NCI-H1417 treated with DMSO at 0.1 percent for 48 hours (cell line): ENCODE measurements at regions not wholly inside any gene's neighbourhood (a gene's known extent, or its start where the extent isn't known, plus 50 kb on each side); places are given as distances from the start of the nearest gene placed in this dataset.

Experiments used
- DNase-seq: peaks from one replicate; lab custom pipeline; 2025; lab: John Stamatoyannopoulos, UW

GRCh38 chr16:86215233-86215978 is 294.9 kb upstream of the FOXF1 start:
- no peak for DNase-seq

GRCh38 chr16:86215979-86216585 is 294.2 kb upstream of the FOXF1 start:
- DNase-seq = no peak

DNA sequence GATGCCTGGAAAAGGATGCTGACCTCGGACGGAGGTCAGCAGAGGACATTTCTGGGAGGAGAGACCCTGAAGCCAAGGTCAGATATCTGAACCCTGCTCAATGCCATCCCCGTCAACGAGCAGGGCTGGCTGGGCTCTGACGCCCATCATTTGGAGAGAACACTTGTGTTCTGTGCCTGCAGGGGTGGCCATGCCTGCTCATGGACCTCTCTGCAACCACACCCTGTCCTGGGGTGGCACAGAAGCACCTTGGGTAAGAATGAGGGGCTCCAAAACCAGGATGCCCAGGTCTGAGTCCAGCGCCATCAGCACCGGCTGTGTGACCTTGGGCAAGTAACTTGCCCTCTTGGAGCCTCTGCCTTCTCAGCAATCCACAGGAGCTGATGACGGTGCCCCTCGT is 293.7 kb upstream of the FOXF1 start:
- DNase-seq = no peak

- DNase-seq = no peak
Observed at GRCh38 chr16:86217001-86217890, 293.1 kb upstream of the FOXF1 start.

DNA sequence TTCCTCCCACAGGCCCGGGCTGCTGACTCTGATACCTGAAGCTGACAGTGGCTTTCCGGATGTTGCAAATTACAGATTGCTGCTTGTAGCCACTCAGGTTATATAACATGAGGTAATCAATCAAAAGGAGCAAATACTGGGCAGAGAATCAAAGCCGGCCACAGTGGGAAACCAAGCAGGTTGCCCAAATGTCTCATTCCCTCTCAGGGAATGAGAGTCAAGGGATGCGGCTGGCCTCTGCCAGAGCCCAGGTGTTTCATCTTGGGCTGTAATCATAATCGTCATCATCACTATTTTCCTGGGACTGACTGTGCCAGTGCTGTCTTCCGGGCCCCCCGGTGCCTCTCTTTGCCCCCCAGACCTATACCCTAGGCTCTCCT is 292.4 kb upstream of the FOXF1 start:
- no peak for DNase-seq

DNA sequence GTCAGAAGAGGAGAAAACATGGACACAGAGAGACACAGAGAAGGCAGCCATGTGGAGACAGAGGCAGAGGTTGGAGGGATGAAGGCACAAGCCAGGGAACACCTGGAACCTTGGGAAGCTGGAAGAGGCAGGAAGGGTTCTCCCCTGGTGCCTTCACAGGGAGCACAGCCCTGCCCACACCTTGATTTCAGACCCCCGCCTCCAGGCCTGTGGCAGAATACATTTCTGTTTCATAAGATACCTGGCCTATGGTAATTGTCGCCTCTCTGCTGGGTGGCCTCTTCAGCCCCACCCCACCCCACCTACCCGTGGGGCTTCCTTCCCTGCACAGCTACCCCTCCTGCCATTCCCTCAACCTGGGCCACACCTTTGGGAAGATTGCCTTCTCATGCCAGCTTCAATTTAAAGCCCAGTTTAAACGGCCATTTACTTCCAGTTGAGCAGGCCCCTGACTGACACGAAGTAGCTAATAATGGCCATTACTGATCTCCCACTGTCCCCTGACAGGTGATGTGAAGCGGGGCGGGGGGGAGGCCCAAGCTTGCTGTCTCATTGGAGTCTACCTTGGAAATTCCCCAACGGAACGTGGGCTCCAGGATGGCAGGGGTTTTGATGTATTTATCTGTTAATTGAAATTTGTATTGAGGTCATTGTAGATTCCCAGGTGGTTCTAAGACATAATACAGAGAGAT is 291.7 kb upstream of the FOXF1 start:
- no peak for DNase-seq

GRCh38 chr16:86219655-86220445 is 290.5 kb upstream of the FOXF1 start:
- DNase-seq = no peak

DNA sequence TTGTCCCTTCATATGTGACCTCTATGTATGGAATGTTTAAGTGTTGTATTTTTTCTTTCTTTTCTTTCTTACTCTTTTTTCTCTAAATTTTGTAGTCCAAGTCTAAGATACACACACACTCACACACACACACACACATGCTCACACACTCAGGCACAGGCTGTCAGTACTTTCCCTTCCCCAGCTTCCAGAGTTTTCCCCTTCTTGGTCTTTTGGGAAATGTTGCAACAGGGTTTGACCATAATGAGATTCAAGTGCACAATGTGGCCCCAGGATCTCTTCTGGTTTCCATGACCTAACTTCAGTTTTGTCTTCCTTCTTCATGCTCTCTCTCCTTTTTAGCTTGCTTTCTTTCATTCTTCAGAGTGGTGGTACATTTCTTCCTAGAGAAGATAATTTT is 289.8 kb upstream of the FOXF1 start:
- DNase-seq = no peak

DNA sequence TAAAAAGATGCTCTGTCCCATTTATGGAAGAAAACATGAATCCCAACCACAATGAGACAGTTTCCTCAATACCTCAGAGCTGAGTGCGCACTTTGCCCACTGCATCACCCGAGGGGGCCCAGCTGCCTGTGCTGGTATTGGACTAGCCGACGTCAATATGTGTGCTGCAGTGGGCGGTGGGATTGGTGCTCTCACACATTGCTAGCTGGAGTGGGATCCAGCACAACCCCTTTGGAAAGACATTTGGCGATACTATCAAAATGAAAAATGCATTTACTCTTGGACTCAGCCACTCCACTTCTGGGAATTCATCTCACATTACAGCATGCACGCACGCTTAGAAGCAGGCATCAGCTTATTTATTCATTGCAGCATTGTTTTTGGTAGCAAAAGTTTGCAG is 289.2 kb upstream of the FOXF1 start:
- no peak for DNase-seq

- no peak for DNase-seq
Observed at GRCh38 chr16:86222547-86222946, 287.8 kb upstream of the FOXF1 start.

DNA sequence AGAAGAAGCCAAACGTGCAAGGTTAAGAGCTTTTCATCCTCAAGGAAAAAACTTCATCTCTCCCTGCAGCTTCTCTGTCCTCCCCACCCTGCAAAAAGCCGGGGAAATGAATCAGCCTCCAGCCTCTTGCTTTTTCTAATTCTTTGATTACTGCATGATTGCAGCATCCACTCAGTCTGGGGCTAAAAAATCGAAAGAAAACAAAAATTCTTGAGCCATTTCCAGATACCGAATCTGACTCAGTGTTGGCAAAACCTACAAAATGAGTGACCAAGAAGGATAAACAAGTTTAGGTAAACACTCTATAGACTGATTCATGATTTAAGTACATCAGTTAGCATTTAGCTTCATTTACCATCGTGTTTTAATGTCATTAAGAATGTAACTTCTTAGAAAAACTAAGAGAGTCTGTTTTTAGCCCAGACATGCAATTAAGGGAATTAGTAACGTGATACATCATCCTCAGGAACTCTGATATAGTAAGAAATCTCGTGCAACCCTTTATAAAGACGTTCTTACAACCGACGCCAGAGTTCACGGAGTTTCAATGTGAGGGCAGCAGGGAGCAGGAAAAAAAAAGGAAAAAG is 287.3 kb upstream of the FOXF1 start:
- DNase-seq = no peak

GRCh38 chr16:86224126-86224525 is 286.2 kb upstream of the FOXF1 start:
- DNase-seq = no peak

GRCh38 chr16:86224629-86225028 is 285.7 kb upstream of the FOXF1 start:
- no peak for DNase-seq

DNA sequence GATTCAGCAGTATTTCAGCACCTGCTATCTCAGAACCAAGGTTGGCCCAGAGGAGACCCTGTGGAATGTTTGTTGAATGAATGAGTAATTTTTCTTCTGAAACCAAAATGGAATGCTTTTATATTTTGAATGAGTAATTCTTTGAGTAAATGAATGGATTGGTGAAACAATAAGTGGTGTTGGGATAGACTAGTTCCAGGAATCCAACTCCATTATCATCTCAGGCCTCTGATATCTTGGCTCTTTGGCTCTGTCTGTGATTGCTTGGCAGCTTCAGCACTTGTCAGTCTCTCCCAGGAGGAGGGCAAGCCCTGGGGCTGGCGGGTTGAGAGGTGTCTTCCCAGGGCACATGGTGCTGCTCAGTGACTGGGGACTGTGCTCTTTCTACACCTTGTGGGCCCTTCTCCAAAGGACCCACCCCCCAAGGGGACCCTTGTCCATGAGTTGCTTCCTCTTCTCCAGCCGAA is 284.4 kb upstream of the FOXF1 start:
- DNase-seq = no peak

DNA sequence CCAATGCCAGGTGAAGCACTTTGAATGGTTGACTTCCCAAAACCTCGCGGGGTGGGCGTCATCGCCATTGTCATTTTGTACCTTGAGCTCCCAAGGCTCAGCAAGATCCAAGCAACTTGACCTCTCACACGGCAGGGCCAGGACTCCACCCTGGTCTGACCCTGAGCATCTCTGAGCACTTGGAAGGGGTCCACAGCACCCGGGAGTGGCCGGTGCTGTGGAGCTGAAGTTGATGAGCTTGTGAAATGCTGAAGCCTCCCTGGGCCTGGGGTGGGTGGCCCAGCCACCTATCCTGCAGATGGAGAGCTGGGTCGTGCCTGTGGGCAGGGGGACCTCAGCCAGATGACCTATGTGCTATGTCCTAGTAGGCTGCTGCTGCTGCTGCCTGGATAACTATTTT is 283.3 kb upstream of the FOXF1 start:
- DNase-seq = no peak

DNA sequence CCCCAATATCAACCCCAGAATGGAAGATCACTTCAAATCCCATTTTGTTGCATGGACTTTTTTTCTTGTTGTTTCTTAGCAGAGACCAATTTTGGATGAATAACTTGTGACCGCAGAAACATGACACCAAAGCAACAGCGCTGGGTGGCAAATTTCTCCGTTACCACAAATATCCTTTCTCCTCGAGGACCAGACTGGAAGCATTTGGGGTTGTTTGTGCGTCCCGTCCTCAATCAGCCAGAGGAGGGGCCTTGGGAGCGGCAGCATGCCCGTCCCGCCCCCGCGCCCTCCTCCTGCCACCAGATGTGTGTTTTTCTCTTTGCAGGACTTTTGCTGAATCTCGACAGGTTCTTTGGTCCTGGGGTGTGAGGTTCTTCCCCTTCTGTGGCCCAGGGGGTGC is 282.5 kb upstream of the FOXF1 start:
- no peak for DNase-seq

GRCh38 chr16:86228713-86229112 is 281.6 kb upstream of the FOXF1 start:
- DNase-seq = no peak

DNA sequence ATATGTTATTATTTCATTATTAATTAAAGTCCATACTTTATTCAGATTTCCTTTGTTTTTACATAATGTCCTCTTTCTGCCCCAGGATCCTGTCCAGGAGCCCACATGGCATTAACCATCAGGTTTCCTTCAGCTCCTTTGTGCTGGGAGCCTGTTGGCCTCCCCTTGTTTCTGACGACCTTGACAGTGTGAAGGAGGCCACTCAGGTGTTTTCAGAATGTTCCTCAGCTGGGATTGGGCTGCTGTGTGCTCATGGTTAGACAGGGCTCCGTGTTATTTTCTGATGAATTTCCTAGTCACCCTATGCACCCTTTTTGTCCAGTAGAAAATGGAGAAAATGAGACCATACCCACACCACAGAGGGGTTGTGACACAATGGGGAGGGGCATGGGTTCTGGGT is 281.0 kb upstream of the FOXF1 start:
- DNase-seq = no peak

- no peak for DNase-seq
Observed at GRCh38 chr16:86229866-86230656, 280.3 kb upstream of the FOXF1 start.

DNA sequence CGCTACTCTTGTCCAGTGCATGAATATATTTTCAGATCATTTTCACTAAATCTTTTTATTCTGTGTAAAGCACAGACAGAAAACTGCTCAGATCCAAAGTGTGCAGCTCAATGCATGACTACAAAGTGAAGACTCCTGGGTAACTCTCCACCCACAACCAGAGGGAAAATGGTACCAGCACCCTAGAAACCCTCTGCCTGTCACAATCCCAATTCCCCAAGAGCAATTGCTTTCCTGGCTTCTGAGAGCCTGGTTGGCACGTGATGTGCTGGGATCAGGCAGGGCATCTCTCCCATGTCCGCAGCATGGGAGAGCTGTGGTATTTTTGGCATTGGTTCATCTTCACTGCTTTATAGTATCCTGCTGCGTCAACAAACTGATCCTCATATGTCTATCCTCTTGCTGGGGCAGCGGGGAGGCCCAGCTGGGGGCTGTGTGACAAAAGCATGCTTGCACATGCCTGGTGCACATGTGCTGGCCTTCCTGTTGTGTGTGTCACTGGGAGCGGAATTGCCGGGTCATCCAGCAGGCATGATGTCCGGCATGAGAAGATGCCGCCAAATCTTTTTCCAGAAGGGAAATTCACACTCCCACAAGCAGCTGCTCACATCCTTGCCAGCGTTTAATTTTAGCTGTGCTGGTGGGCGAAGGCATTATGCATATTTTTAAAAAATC is 278.9 kb upstream of the FOXF1 start:
- no peak for DNase-seq
